ENCODE measurements at regions not wholly inside any gene's neighbourhood (a gene's known extent, or its start where the extent isn't known, plus 50 kb on each side); places are given as distances from the start of the nearest gene placed in this dataset.

DNA sequence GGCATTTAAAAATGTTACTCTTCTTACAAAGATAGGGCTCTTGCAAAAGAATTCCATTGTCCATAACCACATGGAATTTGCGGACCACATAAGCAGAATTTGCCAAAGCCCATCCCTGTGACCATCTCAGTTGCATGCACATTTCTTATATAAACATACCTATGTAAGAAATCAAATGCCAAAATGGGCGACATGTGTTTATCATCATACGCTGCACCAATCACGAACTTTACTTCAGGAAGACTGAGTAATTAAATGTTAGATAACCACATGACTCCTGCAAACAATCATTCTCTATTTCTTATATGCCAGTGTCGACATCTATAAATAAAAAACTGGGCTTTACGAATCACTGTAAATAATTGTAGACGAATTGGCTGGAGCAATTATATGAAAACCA, 186.1 kb upstream of the RBMS1 start:
- no TSS peak for BruUV-seq (replicated peaks)
- no peak overlapping the region for H3K27ac ChIP-seq (ENCODE audit: low read length)
- H3K27me3 ChIP-seq (ENCODE audit: control insufficient read depth, insufficient read depth, low read length), result no peaks in the 10 kb centered on the region
- TF ChIP-seq POLR2AphosphoS5 (IDR thresholded peaks at IDR 0.05; ENCODE audit: low read depth, low read length) (no peak), SIN3A (IDR thresholded peaks at IDR 0.05; ENCODE audit: borderline replicate concordance, insufficient read depth, low read depth, low read length) (no peak), TCF7L2 (IDR thresholded peaks at IDR 0.05; ENCODE audit: low read depth, low read length) (no peak)
- TF ChIP-seq, protein P1, sequence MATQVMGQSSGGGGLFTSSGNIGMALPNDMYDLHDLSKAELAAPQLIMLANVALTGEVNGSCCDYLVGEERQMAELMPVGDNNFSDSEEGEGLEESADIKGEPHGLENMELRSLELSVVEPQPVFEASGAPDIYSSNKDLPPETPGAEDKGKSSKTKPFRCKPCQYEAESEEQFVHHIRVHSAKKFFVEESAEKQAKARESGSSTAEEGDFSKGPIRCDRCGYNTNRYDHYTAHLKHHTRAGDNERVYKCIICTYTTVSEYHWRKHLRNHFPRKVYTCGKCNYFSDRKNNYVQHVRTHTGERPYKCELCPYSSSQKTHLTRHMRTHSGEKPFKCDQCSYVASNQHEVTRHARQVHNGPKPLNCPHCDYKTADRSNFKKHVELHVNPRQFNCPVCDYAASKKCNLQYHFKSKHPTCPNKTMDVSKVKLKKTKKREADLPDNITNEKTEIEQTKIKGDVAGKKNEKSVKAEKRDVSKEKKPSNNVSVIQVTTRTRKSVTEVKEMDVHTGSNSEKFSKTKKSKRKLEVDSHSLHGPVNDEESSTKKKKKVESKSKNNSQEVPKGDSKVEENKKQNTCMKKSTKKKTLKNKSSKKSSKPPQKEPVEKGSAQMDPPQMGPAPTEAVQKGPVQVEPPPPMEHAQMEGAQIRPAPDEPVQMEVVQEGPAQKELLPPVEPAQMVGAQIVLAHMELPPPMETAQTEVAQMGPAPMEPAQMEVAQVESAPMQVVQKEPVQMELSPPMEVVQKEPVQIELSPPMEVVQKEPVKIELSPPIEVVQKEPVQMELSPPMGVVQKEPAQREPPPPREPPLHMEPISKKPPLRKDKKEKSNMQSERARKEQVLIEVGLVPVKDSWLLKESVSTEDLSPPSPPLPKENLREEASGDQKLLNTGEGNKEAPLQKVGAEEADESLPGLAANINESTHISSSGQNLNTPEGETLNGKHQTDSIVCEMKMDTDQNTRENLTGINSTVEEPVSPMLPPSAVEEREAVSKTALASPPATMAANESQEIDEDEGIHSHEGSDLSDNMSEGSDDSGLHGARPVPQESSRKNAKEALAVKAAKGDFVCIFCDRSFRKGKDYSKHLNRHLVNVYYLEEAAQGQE (IDR thresholded peaks at IDR 0.05; ENCODE audit: insufficient read depth in 1 of 2, low read depth in 2 of 2, low read length in 1 of 2), result no peak
- TF ChIP-seq, protein P2, sequence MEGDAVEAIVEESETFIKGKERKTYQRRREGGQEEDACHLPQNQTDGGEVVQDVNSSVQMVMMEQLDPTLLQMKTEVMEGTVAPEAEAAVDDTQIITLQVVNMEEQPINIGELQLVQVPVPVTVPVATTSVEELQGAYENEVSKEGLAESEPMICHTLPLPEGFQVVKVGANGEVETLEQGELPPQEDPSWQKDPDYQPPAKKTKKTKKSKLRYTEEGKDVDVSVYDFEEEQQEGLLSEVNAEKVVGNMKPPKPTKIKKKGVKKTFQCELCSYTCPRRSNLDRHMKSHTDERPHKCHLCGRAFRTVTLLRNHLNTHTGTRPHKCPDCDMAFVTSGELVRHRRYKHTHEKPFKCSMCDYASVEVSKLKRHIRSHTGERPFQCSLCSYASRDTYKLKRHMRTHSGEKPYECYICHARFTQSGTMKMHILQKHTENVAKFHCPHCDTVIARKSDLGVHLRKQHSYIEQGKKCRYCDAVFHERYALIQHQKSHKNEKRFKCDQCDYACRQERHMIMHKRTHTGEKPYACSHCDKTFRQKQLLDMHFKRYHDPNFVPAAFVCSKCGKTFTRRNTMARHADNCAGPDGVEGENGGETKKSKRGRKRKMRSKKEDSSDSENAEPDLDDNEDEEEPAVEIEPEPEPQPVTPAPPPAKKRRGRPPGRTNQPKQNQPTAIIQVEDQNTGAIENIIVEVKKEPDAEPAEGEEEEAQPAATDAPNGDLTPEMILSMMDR (IDR thresholded peaks at IDR 0.05), result no peak
- DNase-seq (ENCODE audit: low read depth, low spot score), result no peak
- H3K4me3 ChIP-seq (ENCODE audit: low read depth in 2 of 2, low read length in 2 of 2), result no peak overlapping the region
- in situ Hi-C loops (cut with HindIII; ENCODE audit: low pct_unique_long_range_greater_than_20kb, low sequenced_read_pairs), result no loop called here
- no peaks in the 10 kb centered on the region for H3K36me3 ChIP-seq (ENCODE audit: control insufficient read depth, insufficient read depth, low read length)
- no peaks in the 10 kb centered on the region for H3K4me1 ChIP-seq (ENCODE audit: control insufficient read depth, insufficient read depth, low read length)
- intact Hi-C loops (cut with micrococcal nuclease; ENCODE audit: unreplicated experiment), result no loop called here
- ChIA-PET CTCF (no interaction called here), POLR2A (no interaction called here)
- peaks cover 8% of the 10 kb centered on the region; the same call in 1 of the 2 replicates for H3K9me3 ChIP-seq (ENCODE audit: control insufficient read depth, insufficient read depth, low read depth, low read length)
- ATAC-seq, result no peak

DNA sequence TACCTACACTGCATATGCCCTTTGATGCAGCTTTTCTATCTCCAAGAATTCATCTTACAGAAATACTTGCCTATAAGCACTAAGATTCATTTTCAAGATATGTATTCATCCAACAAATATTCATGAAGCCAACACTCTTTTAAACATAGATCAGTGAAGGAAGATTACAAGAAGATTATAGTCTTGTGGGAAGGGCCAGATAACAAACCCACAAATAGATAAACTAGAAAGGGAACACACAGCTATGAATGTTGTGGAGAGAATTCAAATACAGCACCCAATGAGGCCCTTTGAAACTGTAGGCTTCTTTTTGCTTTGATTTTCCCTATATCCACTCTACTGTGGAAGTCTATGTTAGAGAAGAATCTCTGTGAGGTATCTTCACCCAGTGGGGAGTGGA, 186.7 kb upstream of the RBMS1 start:
- Histone ChIP-seq H3K4me1 (ENCODE audit: control insufficient read depth, insufficient read depth, low read length) (no peaks in the 10 kb centered on the region), H3K9me3 (ENCODE audit: control insufficient read depth, insufficient read depth, low read depth, low read length) (peaks cover 4% of the 10 kb centered on the region; the same call in 1 of the 2 replicates), H3K27ac (ENCODE audit: low read length) (no peak overlapping the region), H3K27me3 (ENCODE audit: control insufficient read depth, insufficient read depth, low read length) (no peaks in the 10 kb centered on the region), H3K36me3 (ENCODE audit: control insufficient read depth, insufficient read depth, low read length) (no peaks in the 10 kb centered on the region), H3K4me3 (ENCODE audit: low read depth in 2 of 2, low read length in 2 of 2) (no peak overlapping the region)
- in situ Hi-C loops (cut with HindIII; ENCODE audit: low pct_unique_long_range_greater_than_20kb, low sequenced_read_pairs) (no loop called here), intact Hi-C loops (cut with micrococcal nuclease; ENCODE audit: unreplicated experiment) (no loop called here)
- ChIA-PET CTCF (no interaction called here), POLR2A (no interaction called here)
- TF ChIP-seq, protein P1 (IDR thresholded peaks at IDR 0.05; ENCODE audit: insufficient read depth in 1 of 2, low read depth in 2 of 2, low read length in 1 of 2), result no peak
- TF ChIP-seq TCF7L2 (IDR thresholded peaks at IDR 0.05; ENCODE audit: low read depth, low read length) (no peak), SIN3A (IDR thresholded peaks at IDR 0.05; ENCODE audit: borderline replicate concordance, insufficient read depth, low read depth, low read length) (no peak), POLR2AphosphoS5 (IDR thresholded peaks at IDR 0.05; ENCODE audit: low read depth, low read length) (no peak)
- TF ChIP-seq, protein P2 (IDR thresholded peaks at IDR 0.05), result no peak
- ATAC-seq (no peak), DNase-seq (ENCODE audit: low read depth, low spot score) (no peak)
- no TSS peak for BruUV-seq (replicated peaks)

All from Panc1 (cell line).